ENCODE measurements at regions not wholly inside any gene's neighbourhood (a gene's known extent, or its start where the extent isn't known, plus 50 kb on each side); places are given as distances from the start of the nearest gene placed in this dataset.

- TF ChIP-seq HMGXB3 (CRISPR knock-in tag; IDR thresholded peaks at IDR 0.05; ENCODE audit: borderline replicate concordance) = no peak
- TF ChIP-seq ZNF124 (CRISPR knock-in tag; IDR thresholded peaks at IDR 0.05) = no peak
- no peak for TF ChIP-seq SNAPC5 (CRISPR knock-in tag; IDR thresholded peaks at IDR 0.05; ENCODE audit: borderline replicate concordance)
- TF ChIP-seq SMAD9 (CRISPR knock-in tag; IDR thresholded peaks at IDR 0.05) = no peak
- TF ChIP-seq ZNF414 (CRISPR knock-in tag; IDR thresholded peaks at IDR 0.05) = no peak
- no peak for TF ChIP-seq ZNF678 (CRISPR knock-in tag; IDR thresholded peaks at IDR 0.05)
- no peak for TF ChIP-seq ZNF777 (CRISPR knock-in tag; IDR thresholded peaks at IDR 0.05)
- TF ChIP-seq ZNF891 (CRISPR knock-in tag; IDR thresholded peaks at IDR 0.05) = no peak
- no peak for TF ChIP-seq ZSCAN30 (CRISPR knock-in tag; IDR thresholded peaks at IDR 0.05)
- TF ChIP-seq, protein P1, sequence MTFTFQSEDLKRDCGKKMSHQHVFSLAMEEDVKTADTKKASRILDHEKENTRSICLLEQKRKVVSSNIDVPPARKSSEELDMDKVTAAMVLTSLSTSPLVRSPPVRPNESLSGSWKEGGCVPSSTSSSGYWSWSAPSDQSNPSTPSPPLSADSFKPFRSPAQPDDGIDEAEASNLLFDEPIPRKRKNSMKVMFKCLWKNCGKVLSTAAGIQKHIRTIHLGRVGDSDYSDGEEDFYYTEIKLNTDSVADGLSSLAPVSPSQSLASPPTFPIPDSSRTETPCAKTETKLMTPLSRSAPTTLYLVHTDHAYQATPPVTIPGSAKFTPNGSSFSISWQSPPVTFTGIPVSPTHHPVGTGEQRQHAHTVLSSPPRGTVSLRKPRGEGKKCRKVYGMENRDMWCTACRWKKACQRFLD (CRISPR knock-in tag; IDR thresholded peaks at IDR 0.05; ENCODE audit: borderline replicate concordance) = no peak
- TF ChIP-seq SALL1 (CRISPR knock-in tag; IDR thresholded peaks at IDR 0.05) = no peak
- TF ChIP-seq TFDP1 (CRISPR knock-in tag; IDR thresholded peaks at IDR 0.05; ENCODE audit: borderline replicate concordance) = no peak
- no peak for TF ChIP-seq XRCC5 (optimal IDR thresholded peaks at IDR 0.05; ENCODE audit: low read length)
- no peak for TF ChIP-seq SIX1 (CRISPR knock-in tag; IDR thresholded peaks at IDR 0.05; ENCODE audit: borderline replicate concordance)
- no peak for TF ChIP-seq KDM4B (CRISPR knock-in tag; IDR thresholded peaks at IDR 0.05)
- TF ChIP-seq, protein P2, sequence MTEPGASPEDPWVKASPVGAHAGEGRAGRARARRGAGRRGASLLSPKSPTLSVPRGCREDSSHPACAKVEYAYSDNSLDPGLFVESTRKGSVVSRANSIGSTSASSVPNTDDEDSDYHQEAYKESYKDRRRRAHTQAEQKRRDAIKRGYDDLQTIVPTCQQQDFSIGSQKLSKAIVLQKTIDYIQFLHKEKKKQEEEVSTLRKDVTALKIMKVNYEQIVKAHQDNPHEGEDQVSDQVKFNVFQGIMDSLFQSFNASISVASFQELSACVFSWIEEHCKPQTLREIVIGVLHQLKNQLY (CRISPR knock-in tag; IDR thresholded peaks at IDR 0.05) = no peak
Observed at GRCh38 chr20:10823585-10823984, 149.8 kb upstream of the JAG1 start (continued).
